Endodermal cell (in vitro differentiated cells): ENCODE measurements at regions not wholly inside any gene's neighbourhood (a gene's known extent, or its start where the extent isn't known, plus 50 kb on each side); places are given as distances from the start of the nearest gene placed in this dataset.

Experiments
- DNase-seq: peaks from one replicate; pipeline ENCODE4 v3.0.0-alpha.2; 2017
- H3K27ac ChIP-seq: 2 replicates; pipeline ENCODE4 v1.5.1; 2013; ENCODE audit warnings: mild to moderate bottlenecking, low read depth, low read length, moderate library complexity
- H3K27me3 ChIP-seq: 2 replicates; pipeline ENCODE4 v1.6.1; 2013; ENCODE audit warnings: mild to moderate bottlenecking, low read length, moderate library complexity; ENCODE audit not compliant: insufficient read depth, control insufficient read depth, poor library complexity, severe bottlenecking
- H3K36me3 ChIP-seq: 2 replicates; pipeline ENCODE4 v1.7.0; 2013; ENCODE audit warnings: mild to moderate bottlenecking, low read length, moderate library complexity; ENCODE audit not compliant: control insufficient read depth, insufficient read depth
- H3K4me1 ChIP-seq: one replicate; pipeline ENCODE4 v1.7.0; 2013; ENCODE audit warnings: low read length; ENCODE audit not compliant: control insufficient read depth, insufficient read depth
- H3K4me3 ChIP-seq: 2 replicates; pipeline ENCODE4 v1.5.1; 2013; ENCODE audit warnings: mild to moderate bottlenecking, low read length, moderate library complexity
- H3K9ac ChIP-seq: 2 replicates; pipeline ENCODE4 v1.6.1; 2013; ENCODE audit warnings: mild to moderate bottlenecking, low read length, moderate library complexity; ENCODE audit not compliant: poor library complexity, severe bottlenecking; ENCODE audit errors: extremely low read depth
- H3K9me3 ChIP-seq: 2 replicates; pipeline ENCODE4 v1.6.1; 2013; ENCODE audit warnings: mild to moderate bottlenecking, low read length, moderate library complexity; ENCODE audit not compliant: control insufficient read depth
- H3K27ac Mint-ChIP-seq: 2 replicates; pipeline ENCODE4 v1.8.0; 2020; ENCODE audit warnings: mixed read lengths
- H3K27me3 Mint-ChIP-seq: 2 replicates; pipeline ENCODE4 v1.8.0; 2021; ENCODE audit warnings: mild to moderate bottlenecking, mixed read lengths; ENCODE audit not compliant: insufficient read depth
- H3K36me3 Mint-ChIP-seq: 2 replicates; pipeline ENCODE4 v1.8.0; 2020; ENCODE audit warnings: low read depth, mixed read lengths
- H3K4me1 Mint-ChIP-seq: 2 replicates; pipeline ENCODE4 v1.8.0; 2020; ENCODE audit warnings: mixed read lengths
- H3K4me3 Mint-ChIP-seq: 2 replicates; pipeline ENCODE4 v1.8.0; 2020; ENCODE audit warnings: mild to moderate bottlenecking, moderate library complexity, mixed read lengths
- H3K9me3 Mint-ChIP-seq: 2 replicates; pipeline ENCODE4 v1.8.0; 2020; ENCODE audit warnings: mild to moderate bottlenecking, mixed read lengths
- WGBS, 2 experiments: methylation state at CpG; one replicate each; pipeline versions ENCODE4 v1.1.5 to v1.1.7; 2013; ENCODE audit warnings: missing lambda C conversion rate in 2 of 2, mixed read lengths in 1 of 2; ENCODE audit not compliant: insufficient coverage in 1 of 2, insufficient read length in 1 of 2; 5-methylcytosine and 5-hydroxymethylcytosine counted together
- TF ChIP-seq, protein P1 (sequence below): fragments of 200-600 bp; sonication (generic); conservative IDR thresholded peaks from 2 replicates; pipeline ENCODE4 v1.5.0; 2021; ENCODE audit warnings: antibody characterized with exemption, mild to moderate bottlenecking

DNA sequence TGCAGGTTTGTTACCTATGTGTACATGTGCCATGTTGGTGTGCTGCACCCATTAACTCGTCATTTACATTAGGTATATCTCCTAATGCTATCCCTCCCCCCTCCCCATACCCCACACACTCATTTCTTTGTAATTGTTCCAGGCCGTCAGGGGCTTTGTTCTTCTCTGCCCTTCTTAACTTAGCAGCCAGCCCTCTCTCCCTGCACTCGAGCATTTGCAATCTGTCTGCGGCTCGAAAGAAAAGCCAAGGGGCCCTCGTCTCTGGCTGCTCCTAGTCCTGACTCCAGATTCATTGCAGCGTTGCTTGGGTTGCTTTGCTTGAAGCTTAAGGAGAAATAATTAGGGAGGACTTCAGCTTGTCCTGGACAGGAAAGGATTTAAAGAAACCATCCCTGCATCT is 85.7 kb downstream of the ATP1A1 start:
- Histone ChIP-seq H3K4me3 (no peak overlapping the region), H3K27ac (peak overlapping the region; percentile 50), H3K36me3 (no peaks in the 10 kb centered on the region), H3K4me1 (peaks cover 14% of the 10 kb centered on the region), H3K9me3 (no peaks in the 10 kb centered on the region), H3K27me3 (no peaks in the 10 kb centered on the region), H3K9ac (no peak overlapping the region)
- H3K4me1 Mint-ChIP-seq: peaks cover 27% of the 10 kb centered on the region
- WGBS, 2 experiments: 42 to 67% methylated on average over 4 to 7 of the region's 7 CpGs
- DNase-seq: no peak
- H3K4me3 Mint-ChIP-seq: no peak overlapping the region
- H3K36me3 Mint-ChIP-seq: no peaks in the 10 kb centered on the region
- TF ChIP-seq, protein P1, sequence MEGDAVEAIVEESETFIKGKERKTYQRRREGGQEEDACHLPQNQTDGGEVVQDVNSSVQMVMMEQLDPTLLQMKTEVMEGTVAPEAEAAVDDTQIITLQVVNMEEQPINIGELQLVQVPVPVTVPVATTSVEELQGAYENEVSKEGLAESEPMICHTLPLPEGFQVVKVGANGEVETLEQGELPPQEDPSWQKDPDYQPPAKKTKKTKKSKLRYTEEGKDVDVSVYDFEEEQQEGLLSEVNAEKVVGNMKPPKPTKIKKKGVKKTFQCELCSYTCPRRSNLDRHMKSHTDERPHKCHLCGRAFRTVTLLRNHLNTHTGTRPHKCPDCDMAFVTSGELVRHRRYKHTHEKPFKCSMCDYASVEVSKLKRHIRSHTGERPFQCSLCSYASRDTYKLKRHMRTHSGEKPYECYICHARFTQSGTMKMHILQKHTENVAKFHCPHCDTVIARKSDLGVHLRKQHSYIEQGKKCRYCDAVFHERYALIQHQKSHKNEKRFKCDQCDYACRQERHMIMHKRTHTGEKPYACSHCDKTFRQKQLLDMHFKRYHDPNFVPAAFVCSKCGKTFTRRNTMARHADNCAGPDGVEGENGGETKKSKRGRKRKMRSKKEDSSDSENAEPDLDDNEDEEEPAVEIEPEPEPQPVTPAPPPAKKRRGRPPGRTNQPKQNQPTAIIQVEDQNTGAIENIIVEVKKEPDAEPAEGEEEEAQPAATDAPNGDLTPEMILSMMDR: no peak
- no peaks in the 10 kb centered on the region for H3K9me3 Mint-ChIP-seq
- no peaks in the 10 kb centered on the region for H3K27me3 Mint-ChIP-seq
- H3K27ac Mint-ChIP-seq: no peak overlapping the region

DNA sequence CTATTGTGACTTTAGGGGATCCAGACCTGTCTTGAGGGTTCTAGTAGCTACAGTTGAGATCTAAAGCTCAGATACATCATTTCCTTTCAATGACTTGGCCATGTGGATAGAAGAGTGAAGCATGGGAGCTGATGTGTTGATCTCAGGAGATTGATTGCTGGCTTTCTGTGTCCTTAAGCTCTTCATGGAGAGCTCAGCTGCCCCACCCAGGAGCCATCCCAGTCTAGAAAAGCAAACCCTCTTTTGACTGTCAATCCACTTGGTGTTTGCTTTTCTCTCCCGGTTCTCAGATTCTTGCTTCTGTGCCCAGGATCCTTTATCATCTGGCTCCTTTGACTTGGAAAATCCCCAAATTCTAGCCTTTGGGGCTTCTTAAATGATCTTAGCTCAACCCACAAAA is 87.2 kb downstream of the ATP1A1 start:
- H3K9ac ChIP-seq: no peak overlapping the region
- no peaks in the 10 kb centered on the region for H3K9me3 ChIP-seq
- Mint-ChIP-seq H3K27ac (no peak overlapping the region), H3K9me3 (no peaks in the 10 kb centered on the region), H3K27me3 (no peaks in the 10 kb centered on the region), H3K4me3 (no peak overlapping the region), H3K4me1 (peaks cover 17% of the 10 kb centered on the region), H3K36me3 (no peaks in the 10 kb centered on the region)
- TF ChIP-seq, protein P1: no peak
- no peaks in the 10 kb centered on the region for H3K27me3 ChIP-seq
- no peak for DNase-seq
- H3K27ac ChIP-seq: no peak overlapping the region
- H3K36me3 ChIP-seq: no peaks in the 10 kb centered on the region
- no peak overlapping the region for H3K4me3 ChIP-seq
- WGBS, 2 experiments: 70 to 85% methylated on average over 1 of the region's 1 CpG
- peaks cover 8% of the 10 kb centered on the region for H3K4me1 ChIP-seq

DNA sequence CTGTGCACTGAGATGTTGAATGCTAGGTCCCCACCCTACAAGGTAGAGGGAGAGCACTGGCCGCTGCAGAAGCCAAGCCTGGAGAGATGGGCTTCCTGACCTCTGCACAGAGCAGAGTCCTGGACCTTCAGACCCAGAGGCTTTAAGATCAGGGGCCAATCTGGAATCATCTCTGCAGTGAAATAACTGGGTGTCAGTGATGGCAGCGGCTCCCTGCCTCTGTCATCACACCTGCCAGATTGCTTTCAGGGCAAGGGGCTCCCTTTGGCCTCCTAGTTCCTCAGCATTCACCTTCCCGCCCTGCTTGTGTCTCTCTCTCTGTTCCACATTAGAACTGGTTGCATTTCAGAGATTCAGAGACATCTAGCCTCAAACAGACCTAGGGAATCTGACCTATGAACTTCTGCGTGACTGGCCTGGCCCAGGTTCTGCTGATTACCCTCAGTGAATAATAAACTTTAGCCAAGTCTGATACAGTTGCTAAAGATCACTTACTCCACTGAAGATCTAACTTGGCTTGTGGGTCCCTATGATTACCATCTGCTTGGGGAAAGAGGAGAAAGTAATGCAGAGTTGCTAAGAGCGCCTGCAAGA is 87.8 kb downstream of the ATP1A1 start:
- H3K27ac Mint-ChIP-seq: no peak overlapping the region
- H3K27me3 Mint-ChIP-seq: no peaks in the 10 kb centered on the region
- H3K4me1 Mint-ChIP-seq: peaks cover 22% of the 10 kb centered on the region
- no peaks in the 10 kb centered on the region for H3K27me3 ChIP-seq
- no peaks in the 10 kb centered on the region for H3K9me3 ChIP-seq
- H3K4me3 ChIP-seq: no peak overlapping the region
- WGBS, 2 experiments: 92 to 98% methylated on average over 5 of the region's 5 CpGs
- H3K36me3 ChIP-seq: no peaks in the 10 kb centered on the region
- no peak overlapping the region for H3K4me3 Mint-ChIP-seq
- no peaks in the 10 kb centered on the region for H3K9me3 Mint-ChIP-seq
- H3K9ac ChIP-seq: no peak overlapping the region
- TF ChIP-seq, protein P1: no peak
- no peak for DNase-seq
- no peak overlapping the region for H3K27ac ChIP-seq
- H3K4me1 ChIP-seq: peaks cover 12% of the 10 kb centered on the region
- H3K36me3 Mint-ChIP-seq: no peaks in the 10 kb centered on the region
